Endodermal cell (in vitro differentiated cells): ENCODE measurements at regions not wholly inside any gene's neighbourhood (a gene's known extent, or its start where the extent isn't known, plus 50 kb on each side); places are given as distances from the start of the nearest gene placed in this dataset.

Experiments used
- DNase-seq: peaks from one replicate; pipeline ENCODE4 v3.0.0-alpha.2; 2017
- H3K27ac ChIP-seq: 2 replicates; pipeline ENCODE4 v1.5.1; 2013; ENCODE audit warnings: mild to moderate bottlenecking, low read depth, low read length, moderate library complexity
- H3K27me3 ChIP-seq: 2 replicates; pipeline ENCODE4 v1.6.1; 2013; ENCODE audit warnings: mild to moderate bottlenecking, low read length, moderate library complexity; ENCODE audit not compliant: insufficient read depth, control insufficient read depth, poor library complexity, severe bottlenecking
- H3K36me3 ChIP-seq: 2 replicates; pipeline ENCODE4 v1.7.0; 2013; ENCODE audit warnings: mild to moderate bottlenecking, low read length, moderate library complexity; ENCODE audit not compliant: control insufficient read depth, insufficient read depth
- H3K4me1 ChIP-seq: one replicate; pipeline ENCODE4 v1.7.0; 2013; ENCODE audit warnings: low read length; ENCODE audit not compliant: control insufficient read depth, insufficient read depth
- H3K4me3 ChIP-seq: 2 replicates; pipeline ENCODE4 v1.5.1; 2013; ENCODE audit warnings: mild to moderate bottlenecking, low read length, moderate library complexity
- H3K9ac ChIP-seq: 2 replicates; pipeline ENCODE4 v1.6.1; 2013; ENCODE audit warnings: mild to moderate bottlenecking, low read length, moderate library complexity; ENCODE audit not compliant: poor library complexity, severe bottlenecking; ENCODE audit errors: extremely low read depth
- H3K9me3 ChIP-seq: 2 replicates; pipeline ENCODE4 v1.6.1; 2013; ENCODE audit warnings: mild to moderate bottlenecking, low read length, moderate library complexity; ENCODE audit not compliant: control insufficient read depth
- H3K27ac Mint-ChIP-seq: 2 replicates; pipeline ENCODE4 v1.8.0; 2020; ENCODE audit warnings: mixed read lengths
- H3K27me3 Mint-ChIP-seq: 2 replicates; pipeline ENCODE4 v1.8.0; 2021; ENCODE audit warnings: mild to moderate bottlenecking, mixed read lengths; ENCODE audit not compliant: insufficient read depth
- H3K36me3 Mint-ChIP-seq: 2 replicates; pipeline ENCODE4 v1.8.0; 2020; ENCODE audit warnings: low read depth, mixed read lengths
- H3K4me1 Mint-ChIP-seq: 2 replicates; pipeline ENCODE4 v1.8.0; 2020; ENCODE audit warnings: mixed read lengths
- H3K4me3 Mint-ChIP-seq: 2 replicates; pipeline ENCODE4 v1.8.0; 2020; ENCODE audit warnings: mild to moderate bottlenecking, moderate library complexity, mixed read lengths
- H3K9me3 Mint-ChIP-seq: 2 replicates; pipeline ENCODE4 v1.8.0; 2020; ENCODE audit warnings: mild to moderate bottlenecking, mixed read lengths
- WGBS, 2 experiments: methylation state at CpG; one replicate each; pipeline versions ENCODE4 v1.1.5 to v1.1.7; 2013; ENCODE audit warnings: missing lambda C conversion rate in 2 of 2, mixed read lengths in 1 of 2; ENCODE audit not compliant: insufficient coverage in 1 of 2, insufficient read length in 1 of 2; 5-methylcytosine and 5-hydroxymethylcytosine counted together
- TF ChIP-seq, protein P1 (sequence below): fragments of 200-600 bp; sonication (generic); conservative IDR thresholded peaks from 2 replicates; pipeline ENCODE4 v1.5.0; 2021; ENCODE audit warnings: antibody characterized with exemption, mild to moderate bottlenecking

DNA sequence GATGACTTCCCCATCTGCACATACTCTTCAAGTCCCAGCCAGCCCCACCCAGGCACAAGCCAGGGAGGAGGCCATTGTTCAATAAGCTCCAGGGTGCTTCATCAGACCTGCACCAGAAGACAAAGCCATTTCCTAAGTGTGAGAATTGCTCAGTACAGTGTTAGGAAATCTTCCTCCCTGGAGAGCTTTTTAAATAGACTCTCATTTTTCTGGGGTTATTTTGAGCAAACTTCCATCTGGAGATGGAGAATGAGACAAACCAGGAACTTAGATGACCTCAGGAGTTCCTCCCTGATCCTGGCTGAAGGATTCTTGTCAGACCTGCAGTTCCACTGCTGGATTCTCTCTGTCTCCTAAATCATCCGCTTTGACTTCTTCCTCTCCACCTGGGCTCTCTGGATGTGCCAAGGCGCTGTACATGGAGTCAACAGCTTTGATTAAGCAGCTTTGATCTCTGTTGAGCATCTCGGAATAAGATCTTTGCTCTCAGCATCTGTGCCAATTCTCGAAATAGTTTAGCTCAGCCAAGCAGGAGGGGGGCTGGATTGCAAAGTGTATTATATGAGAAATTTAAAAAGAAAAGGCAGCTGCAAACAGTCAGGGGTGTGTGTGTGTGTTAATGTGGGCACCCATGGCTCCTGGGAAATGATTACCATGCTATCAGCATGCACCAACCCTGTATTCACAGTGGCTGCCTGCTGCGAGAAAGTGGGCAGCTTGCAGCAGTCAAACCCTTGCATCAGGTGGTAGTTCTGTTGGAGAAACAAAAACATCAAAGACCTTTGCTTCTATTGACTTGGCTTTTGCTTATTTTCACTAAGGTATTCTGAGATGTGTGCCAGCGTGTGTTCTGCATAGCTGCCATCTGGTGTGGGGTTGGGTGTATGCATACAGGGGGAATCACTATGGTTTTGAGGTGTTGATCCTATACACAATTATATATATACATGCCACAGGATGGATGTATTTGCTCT is 70.2 kb upstream of the NAV2 start:
- no peak overlapping the region for H3K27ac ChIP-seq
- H3K9me3 Mint-ChIP-seq = no peaks in the 10 kb centered on the region
- no peak overlapping the region for H3K4me3 ChIP-seq
- no peaks in the 10 kb centered on the region for H3K4me1 ChIP-seq
- no peak overlapping the region for H3K4me3 Mint-ChIP-seq
- H3K36me3 Mint-ChIP-seq = no peaks in the 10 kb centered on the region
- TF ChIP-seq, protein P1, sequence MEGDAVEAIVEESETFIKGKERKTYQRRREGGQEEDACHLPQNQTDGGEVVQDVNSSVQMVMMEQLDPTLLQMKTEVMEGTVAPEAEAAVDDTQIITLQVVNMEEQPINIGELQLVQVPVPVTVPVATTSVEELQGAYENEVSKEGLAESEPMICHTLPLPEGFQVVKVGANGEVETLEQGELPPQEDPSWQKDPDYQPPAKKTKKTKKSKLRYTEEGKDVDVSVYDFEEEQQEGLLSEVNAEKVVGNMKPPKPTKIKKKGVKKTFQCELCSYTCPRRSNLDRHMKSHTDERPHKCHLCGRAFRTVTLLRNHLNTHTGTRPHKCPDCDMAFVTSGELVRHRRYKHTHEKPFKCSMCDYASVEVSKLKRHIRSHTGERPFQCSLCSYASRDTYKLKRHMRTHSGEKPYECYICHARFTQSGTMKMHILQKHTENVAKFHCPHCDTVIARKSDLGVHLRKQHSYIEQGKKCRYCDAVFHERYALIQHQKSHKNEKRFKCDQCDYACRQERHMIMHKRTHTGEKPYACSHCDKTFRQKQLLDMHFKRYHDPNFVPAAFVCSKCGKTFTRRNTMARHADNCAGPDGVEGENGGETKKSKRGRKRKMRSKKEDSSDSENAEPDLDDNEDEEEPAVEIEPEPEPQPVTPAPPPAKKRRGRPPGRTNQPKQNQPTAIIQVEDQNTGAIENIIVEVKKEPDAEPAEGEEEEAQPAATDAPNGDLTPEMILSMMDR = no peak
- H3K4me1 Mint-ChIP-seq = peaks cover 1% of the 10 kb centered on the region
- H3K27me3 Mint-ChIP-seq = no peaks in the 10 kb centered on the region
- no peaks in the 10 kb centered on the region for H3K9me3 ChIP-seq
- no peak for DNase-seq
- no peak overlapping the region for H3K9ac ChIP-seq
- 91 to 95% methylated on average over 3 to 6 of the region's 6 CpGs for WGBS, 2 experiments
- no peak overlapping the region for H3K27ac Mint-ChIP-seq
- no peaks in the 10 kb centered on the region for H3K36me3 ChIP-seq
- no peaks in the 10 kb centered on the region for H3K27me3 ChIP-seq

DNA sequence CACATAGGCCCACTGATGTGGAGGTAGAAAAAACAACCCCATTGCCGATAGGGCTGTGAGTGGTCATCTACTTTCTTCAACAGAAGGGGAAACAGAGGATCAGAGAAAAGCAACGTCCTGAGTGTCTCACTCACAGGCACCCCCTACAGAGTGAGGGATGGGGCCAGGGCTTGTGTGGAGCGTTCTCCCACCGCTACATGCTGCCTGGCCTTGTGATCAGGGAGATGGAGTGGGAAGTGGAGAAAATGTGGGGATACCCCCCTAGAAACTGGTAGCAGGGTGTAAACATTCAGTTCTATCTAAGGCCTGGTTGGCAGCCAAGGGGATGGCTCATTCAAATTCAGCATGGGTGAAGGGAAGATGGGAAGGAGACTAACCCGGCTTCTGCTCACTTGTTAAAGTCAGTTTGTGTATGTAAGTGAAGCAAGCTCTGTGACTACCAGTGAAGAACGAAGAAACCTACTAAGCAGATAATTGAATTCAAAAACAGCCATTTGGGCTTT is 73.0 kb upstream of the NAV2 start:
- no peaks in the 10 kb centered on the region for H3K9me3 ChIP-seq
- Mint-ChIP-seq H3K4me3 (no peak overlapping the region), H3K4me1 (peaks cover 1% of the 10 kb centered on the region), H3K36me3 (no peaks in the 10 kb centered on the region), H3K9me3 (peaks cover 6% of the 10 kb centered on the region), H3K27me3 (no peaks in the 10 kb centered on the region), H3K27ac (no peak overlapping the region)
- H3K27ac ChIP-seq = no peak overlapping the region
- no peak overlapping the region for H3K9ac ChIP-seq
- WGBS, 2 experiments = 89 to 96% methylated on average over 4 to 6 of the region's 6 CpGs
- no peak for DNase-seq
- TF ChIP-seq, protein P1 = no peak
- H3K27me3 ChIP-seq = no peaks in the 10 kb centered on the region
- H3K4me1 ChIP-seq = no peaks in the 10 kb centered on the region
- H3K36me3 ChIP-seq = no peaks in the 10 kb centered on the region
- H3K4me3 ChIP-seq = no peak overlapping the region

GRCh38 chr11:19635332-19635731 is 77.3 kb upstream of the NAV2 start:
- H3K4me3 Mint-ChIP-seq = no peak overlapping the region
- no peak overlapping the region for H3K4me3 ChIP-seq
- no peak overlapping the region for H3K9ac ChIP-seq
- peaks cover 6% of the 10 kb centered on the region for H3K9me3 Mint-ChIP-seq
- no peak overlapping the region for H3K27ac ChIP-seq
- no peaks in the 10 kb centered on the region for H3K36me3 Mint-ChIP-seq
- no peaks in the 10 kb centered on the region for H3K4me1 Mint-ChIP-seq
- TF ChIP-seq, protein P1 = no peak
- H3K27me3 ChIP-seq = no peaks in the 10 kb centered on the region
- WGBS, 2 experiments = 92 to 100% methylated on average over 2 to 3 of the region's 3 CpGs
- no peaks in the 10 kb centered on the region for H3K36me3 ChIP-seq
- no peaks in the 10 kb centered on the region for H3K27me3 Mint-ChIP-seq
- DNase-seq = no peak
- no peaks in the 10 kb centered on the region for H3K4me1 ChIP-seq
- H3K27ac Mint-ChIP-seq = no peak overlapping the region
- H3K9me3 ChIP-seq = no peaks in the 10 kb centered on the region
